Stimulated activated naive CD8-positive, alpha-beta T cell treated with anti-CD3 and anti-CD28 coated beads, Interleukin-15, amount 100 ng/mL, for 72 hours (primary cell): ENCODE measurements at regions not wholly inside any gene's neighbourhood (a gene's known extent, or its start where the extent isn't known, plus 50 kb on each side); places are given as distances from the start of the nearest gene placed in this dataset.

Source experiments
- ATAC-seq: fragments of 150-1000 bp; cut with Tn5 transposase; 2 replicates; pipeline ENCODE4 v1.10.0; 2021; ENCODE audit warnings: mild to moderate bottlenecking, moderate library complexity
- DNase-seq, 2 donors: peaks; one replicate each; pipeline ENCODE4 v3.0.0; 2021 to 2022
- H3K27ac Mint-ChIP-seq, 2 donors: one replicate each; pipeline ENCODE4 v1.8.0; 2022; ENCODE audit warnings: mild to moderate bottlenecking in 2 of 2, mixed read lengths in 2 of 2, moderate library complexity in 2 of 2
- H3K27me3 Mint-ChIP-seq: one replicate; pipeline ENCODE4 v1.8.0; 2022; ENCODE audit warnings: mixed read lengths
- H3K4me1 Mint-ChIP-seq: one replicate; pipeline ENCODE4 v1.8.0; 2022; ENCODE audit warnings: mild to moderate bottlenecking, mixed read lengths
- H3K4me3 Mint-ChIP-seq, 2 donors: one replicate each; pipeline ENCODE4 v1.8.0; 2022; ENCODE audit warnings: mild to moderate bottlenecking in 2 of 2, mixed read lengths in 2 of 2, moderate library complexity in 1 of 2
- H3K9me3 Mint-ChIP-seq, 2 donors: one replicate each; pipeline ENCODE4 v1.8.0; 2022; ENCODE audit warnings: mixed read lengths in 2 of 2

DNA sequence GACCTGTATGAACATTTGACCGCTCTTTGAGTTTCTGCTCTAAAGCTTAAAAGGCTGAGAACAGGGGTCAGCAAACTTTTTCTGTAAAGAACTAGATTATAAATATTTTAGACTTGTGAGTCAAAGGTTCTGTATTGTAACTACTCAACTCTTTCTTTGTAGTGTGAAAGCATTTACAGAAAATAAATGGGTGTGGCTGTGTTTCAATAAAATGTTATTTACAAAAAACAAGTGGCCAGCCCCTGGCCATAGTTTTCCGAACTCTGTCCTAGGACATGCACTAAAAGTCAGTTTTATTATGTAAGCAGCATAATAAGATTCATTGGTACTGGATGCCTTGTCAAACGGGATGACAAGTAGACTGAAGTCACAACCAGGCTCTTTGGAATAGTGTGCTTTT lies 434.9 kb downstream of the ZEB2 start:
- no peaks in the 10 kb centered on the region for H3K27me3 Mint-ChIP-seq
- H3K4me3 Mint-ChIP-seq, result no peak overlapping the region
- DNase-seq (no peak), ATAC-seq (no peak)
- peaks cover 0 to 9% of the 10 kb centered on the region in 2 donors for H3K9me3 Mint-ChIP-seq
- peaks cover 14% of the 10 kb centered on the region for H3K4me1 Mint-ChIP-seq
- no peak overlapping the region for H3K27ac Mint-ChIP-seq

DNA sequence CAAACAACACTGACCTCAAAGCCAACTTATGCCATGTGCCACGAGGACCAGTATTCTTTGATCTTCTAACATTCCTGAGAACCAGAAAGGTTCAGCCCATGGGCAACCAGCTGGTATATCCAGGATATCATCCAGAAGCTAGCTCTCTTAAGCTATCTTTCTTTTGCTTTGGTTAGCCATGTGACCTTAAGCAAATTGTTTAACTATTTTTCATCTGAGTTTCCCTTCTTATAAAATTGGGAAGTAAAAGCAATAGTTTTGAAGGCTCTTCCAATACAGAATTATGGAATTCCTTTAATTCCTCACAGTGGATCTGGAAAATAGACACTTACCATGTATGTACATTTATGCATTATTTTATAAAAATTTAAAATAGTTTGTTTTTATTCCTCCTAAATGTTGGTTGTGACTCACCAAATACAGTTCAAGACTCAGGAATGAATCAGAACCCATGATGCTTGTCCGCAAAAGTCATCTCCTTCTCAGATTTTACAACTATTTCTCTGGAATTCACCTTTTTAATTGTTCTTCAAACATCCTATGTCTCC lies 435.7 kb downstream of the ZEB2 start:
- Mint-ChIP-seq H3K27me3 (no peaks in the 10 kb centered on the region), H3K27ac (no peak overlapping the region), H3K9me3 (peaks cover 0 to 5% of the 10 kb centered on the region in 2 donors), H3K4me1 (peaks cover 14% of the 10 kb centered on the region), H3K4me3 (no peak overlapping the region)
- DNase-seq, result no peak
- no peak for ATAC-seq

DNA sequence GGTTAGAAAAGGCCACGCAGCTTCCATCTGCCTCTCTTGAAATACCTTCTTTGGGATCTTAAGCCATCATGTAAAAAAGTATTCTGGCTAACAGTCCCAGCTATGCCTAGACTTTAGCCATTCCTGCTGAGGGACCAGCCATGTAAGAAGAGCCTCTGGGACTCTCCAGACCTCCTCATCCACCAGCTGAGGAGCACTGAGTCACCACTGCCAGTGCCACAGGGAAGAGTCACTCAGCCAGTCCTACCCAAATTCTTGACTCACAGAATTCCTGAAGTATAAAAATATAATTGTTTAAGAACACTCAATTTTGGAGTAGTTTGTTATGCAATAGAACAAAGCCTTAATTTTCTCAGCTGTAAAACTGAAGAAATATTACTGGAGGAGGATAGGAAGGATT lies 436.7 kb downstream of the ZEB2 start:
- Mint-ChIP-seq H3K27me3 (no peaks in the 10 kb centered on the region), H3K4me1 (peaks cover 14% of the 10 kb centered on the region), H3K27ac (no peak overlapping the region), H3K9me3 (no peaks in the 10 kb centered on the region), H3K4me3 (no peak overlapping the region)
- DNase-seq, result no peak
- ATAC-seq, result no peak

DNA sequence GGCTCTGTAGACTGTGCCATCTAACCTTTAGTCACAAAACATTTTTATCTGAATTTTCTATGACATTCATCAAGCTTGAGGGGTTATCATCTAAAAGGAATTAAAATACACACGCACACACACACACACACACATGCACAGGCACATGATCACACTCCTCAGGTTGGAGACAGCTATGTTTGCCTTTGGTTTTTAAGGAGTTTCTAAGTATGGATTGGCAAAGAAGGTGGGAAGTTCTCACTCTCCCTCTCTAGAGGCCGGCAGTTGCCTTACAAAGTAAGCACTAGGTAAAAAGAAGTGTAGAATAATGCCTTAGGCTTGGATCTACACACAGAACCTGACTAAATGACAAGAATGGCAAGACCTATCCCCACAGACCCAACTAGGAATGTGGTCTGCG lies 437.1 kb downstream of the ZEB2 start:
- no peak for ATAC-seq
- Mint-ChIP-seq H3K4me1 (peaks cover 12% of the 10 kb centered on the region), H3K4me3 (no peak overlapping the region), H3K9me3 (no peaks in the 10 kb centered on the region), H3K27ac (no peak overlapping the region), H3K27me3 (no peaks in the 10 kb centered on the region)
- no peak for DNase-seq

DNA sequence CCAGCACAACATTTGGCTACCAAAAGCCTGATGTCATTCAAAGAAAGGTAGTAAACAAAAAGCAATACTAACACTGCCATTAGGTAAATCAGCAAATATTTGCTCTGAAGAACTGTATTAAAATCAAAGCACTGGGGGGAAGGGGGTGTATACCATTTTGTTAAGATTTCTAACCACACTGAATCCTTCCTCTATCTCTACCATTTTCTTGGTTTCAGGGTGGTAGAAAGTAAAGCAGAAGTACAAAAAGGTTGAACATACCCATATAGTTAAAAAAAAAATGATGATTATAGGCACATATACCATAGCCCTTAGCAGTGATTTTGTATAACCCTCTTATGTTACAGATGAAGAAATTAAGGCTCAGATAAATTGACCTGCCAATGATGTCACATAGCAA lies 437.6 kb downstream of the ZEB2 start:
- ATAC-seq, result no peak
- Mint-ChIP-seq H3K9me3 (no peaks in the 10 kb centered on the region), H3K27me3 (no peaks in the 10 kb centered on the region), H3K4me1 (peaks cover 7% of the 10 kb centered on the region), H3K27ac (no peak overlapping the region), H3K4me3 (no peak overlapping the region)
- DNase-seq, result no peak

DNA sequence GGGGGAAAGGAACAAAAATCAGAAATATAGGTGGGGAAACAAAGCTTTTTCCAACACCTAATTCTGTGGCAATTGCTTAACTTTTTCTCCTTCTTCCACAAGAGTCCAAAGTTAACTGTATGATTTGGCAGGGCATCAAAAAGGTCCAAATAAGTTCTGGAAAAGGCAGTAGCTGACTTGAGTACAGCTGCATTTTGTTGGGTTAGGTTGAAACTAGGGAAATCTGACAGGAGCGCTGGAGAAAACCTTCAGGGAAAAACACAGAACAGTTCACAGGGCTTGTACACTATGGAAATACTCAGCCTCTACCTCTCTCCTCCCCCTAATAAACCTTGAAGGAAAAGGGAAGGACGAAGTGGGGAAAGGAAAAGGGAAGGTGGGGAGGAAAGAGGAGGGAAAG lies 438.6 kb downstream of the ZEB2 start:
- Mint-ChIP-seq H3K4me3 (no peak overlapping the region), H3K27me3 (no peaks in the 10 kb centered on the region), H3K27ac (peak overlapping the region in 1 of 2 donors; percentile 8), H3K9me3 (no peaks in the 10 kb centered on the region), H3K4me1 (no peaks in the 10 kb centered on the region)
- ATAC-seq (no peak), DNase-seq (no peak)

DNA sequence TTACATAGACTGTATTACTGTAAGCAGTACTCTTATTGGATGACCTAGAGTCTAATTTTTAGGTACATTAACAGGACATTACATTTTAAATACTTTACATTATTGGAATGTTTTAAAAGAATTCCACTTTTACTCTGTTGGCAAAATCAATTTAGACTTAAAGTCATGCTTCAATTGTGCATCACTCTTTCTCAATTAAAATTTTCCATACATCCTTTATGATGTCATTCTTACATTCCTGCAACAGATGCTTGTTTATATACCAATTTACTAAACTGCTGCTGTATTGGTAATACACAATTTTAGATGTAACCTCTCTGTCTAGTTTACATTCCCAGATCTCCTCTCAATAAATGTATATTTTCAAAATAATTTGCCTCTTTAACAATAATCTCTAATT lies 440.1 kb downstream of the ZEB2 start:
- DNase-seq, result no peak
- Mint-ChIP-seq H3K9me3 (no peaks in the 10 kb centered on the region), H3K4me3 (no peak overlapping the region), H3K4me1 (no peaks in the 10 kb centered on the region), H3K27ac (no peak overlapping the region), H3K27me3 (no peaks in the 10 kb centered on the region)
- no peak for ATAC-seq

DNA sequence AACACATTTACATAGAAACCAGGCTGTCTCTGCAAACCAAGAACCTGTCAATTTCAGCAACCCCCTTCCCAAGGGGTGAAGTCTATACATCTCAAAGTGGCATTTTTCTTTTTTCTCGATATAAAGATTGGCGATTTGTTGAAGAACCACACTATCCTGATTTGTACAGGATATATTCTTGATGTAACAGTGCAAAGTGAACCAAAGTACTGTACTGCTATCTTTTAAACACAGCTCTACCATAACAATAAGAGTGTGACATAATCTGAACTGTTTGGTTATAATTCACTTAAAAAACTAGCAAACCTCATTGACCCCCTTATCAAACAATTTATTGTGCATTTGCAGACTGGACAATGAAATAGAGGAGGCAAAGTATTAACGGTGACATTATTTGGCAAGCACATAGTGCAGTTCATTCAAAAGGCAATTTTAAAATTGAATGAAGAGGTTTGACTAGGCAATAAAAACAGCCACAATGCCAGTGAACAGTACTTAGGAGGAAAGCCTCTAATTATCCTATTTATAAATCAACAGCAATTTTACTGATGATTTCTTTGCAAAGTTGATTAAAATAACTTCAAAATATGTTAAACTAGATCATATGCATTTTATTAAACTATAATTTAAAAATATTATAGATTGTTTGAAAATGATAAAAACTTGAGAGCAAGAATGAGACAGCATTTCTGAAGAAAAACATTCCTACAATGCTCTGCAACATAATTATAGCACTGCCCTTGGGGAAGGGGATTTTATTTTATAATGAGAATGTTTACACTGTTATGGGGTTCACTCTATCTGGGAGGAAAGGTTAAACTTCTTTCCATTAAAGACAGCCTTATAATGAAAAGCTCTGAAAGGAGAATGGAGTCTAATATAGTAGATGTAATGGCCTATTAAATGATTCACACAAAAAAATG lies 440.9 kb downstream of the ZEB2 start:
- no peak for ATAC-seq
- Mint-ChIP-seq H3K4me1 (no peaks in the 10 kb centered on the region), H3K27ac (no peak overlapping the region), H3K4me3 (no peak overlapping the region), H3K27me3 (no peaks in the 10 kb centered on the region), H3K9me3 (no peaks in the 10 kb centered on the region)
- DNase-seq, result no peak

DNA sequence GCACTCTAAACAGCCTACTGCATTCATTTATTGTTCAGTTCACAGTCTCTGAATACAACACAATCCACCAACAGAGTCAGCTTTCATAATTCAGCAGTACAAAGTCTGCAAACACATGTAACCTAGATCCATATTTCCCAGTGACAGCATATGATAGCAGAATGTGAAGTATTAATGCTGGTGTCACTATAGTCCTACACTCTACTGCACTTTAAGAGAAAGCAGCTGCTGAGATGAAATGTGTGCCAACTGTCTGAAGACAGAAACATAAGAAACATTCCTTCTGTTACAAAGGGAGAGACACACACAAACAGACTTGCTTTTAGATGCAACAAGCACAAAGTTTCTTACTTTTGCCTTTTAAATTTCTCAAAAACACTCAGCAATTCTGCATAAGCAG lies 441.8 kb downstream of the ZEB2 start:
- DNase-seq (no peak), ATAC-seq (no peak)
- H3K27ac Mint-ChIP-seq, result no peak overlapping the region
- H3K9me3 Mint-ChIP-seq, result no peaks in the 10 kb centered on the region
- H3K4me1 Mint-ChIP-seq, result no peaks in the 10 kb centered on the region
- H3K4me3 Mint-ChIP-seq, result no peak overlapping the region
- no peaks in the 10 kb centered on the region for H3K27me3 Mint-ChIP-seq

DNA sequence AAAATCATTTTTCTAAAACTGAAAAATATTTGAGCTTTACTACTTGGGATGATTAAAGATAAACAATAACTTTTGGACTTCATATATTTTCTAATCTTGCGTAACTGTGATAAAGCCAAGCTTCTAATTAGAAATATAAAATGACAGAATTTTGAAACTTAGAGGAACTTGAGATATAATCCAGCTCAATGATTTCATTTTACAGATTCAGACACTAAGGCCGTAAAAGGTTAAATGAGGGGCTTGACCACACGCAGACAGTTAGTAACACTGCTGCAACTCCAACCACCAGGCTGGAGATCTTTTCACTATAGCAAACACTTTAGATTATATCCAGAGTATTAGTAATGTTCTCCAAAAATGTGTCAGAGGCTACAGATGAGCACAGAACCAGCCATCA lies 445.5 kb downstream of the ZEB2 start:
- no peak overlapping the region for H3K27ac Mint-ChIP-seq
- no peaks in the 10 kb centered on the region for H3K27me3 Mint-ChIP-seq
- DNase-seq (no peak), ATAC-seq (no peak)
- H3K9me3 Mint-ChIP-seq, result no peaks in the 10 kb centered on the region
- no peaks in the 10 kb centered on the region for H3K4me1 Mint-ChIP-seq
- no peak overlapping the region for H3K4me3 Mint-ChIP-seq

DNA sequence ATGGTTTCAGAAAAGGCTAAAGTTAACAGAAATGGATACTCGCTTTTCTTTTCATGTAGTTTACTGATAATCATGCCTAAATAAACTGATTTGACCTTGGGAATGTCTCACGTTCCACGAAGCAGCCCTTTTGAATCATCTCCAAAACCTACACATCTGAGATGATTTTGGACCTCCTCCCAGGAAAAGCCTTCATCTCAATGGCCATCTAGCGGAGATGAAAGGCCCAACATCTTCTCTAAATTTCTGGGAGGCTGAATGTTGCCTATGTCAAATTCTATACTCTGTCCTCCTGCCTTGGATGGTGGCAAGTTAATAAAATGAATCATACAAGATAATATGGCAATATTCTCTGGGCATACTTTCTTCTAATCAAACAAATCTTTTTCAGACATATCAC lies 448.5 kb downstream of the ZEB2 start:
- Mint-ChIP-seq H3K27me3 (no peaks in the 10 kb centered on the region), H3K27ac (no peak overlapping the region), H3K4me3 (no peak overlapping the region), H3K9me3 (no peaks in the 10 kb centered on the region), H3K4me1 (no peaks in the 10 kb centered on the region)
- no peak for DNase-seq
- no peak for ATAC-seq

DNA sequence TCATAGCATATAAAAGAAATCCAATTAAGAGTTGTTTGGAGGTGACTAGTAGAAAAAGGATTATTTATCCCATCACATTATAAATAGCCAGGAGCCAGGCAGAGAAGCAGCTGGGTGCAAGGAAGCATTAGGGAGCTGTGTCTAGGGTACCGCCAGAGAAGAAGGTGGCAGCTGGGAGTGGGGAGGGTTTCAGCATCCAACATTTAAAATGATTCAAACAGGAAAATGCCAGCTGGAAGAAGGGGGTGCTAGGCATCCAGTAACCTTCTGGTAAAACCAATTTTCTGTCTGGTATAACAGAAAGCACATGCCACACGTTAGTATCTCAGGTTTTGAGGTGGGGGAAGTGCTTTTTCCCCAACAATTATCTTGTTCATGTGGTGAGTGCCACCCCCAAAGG lies 452.4 kb downstream of the ZEB2 start:
- Mint-ChIP-seq H3K27ac (no peak overlapping the region), H3K4me1 (no peaks in the 10 kb centered on the region), H3K9me3 (no peaks in the 10 kb centered on the region), H3K4me3 (no peak overlapping the region), H3K27me3 (no peaks in the 10 kb centered on the region)
- ATAC-seq (no peak), DNase-seq (no peak)

DNA sequence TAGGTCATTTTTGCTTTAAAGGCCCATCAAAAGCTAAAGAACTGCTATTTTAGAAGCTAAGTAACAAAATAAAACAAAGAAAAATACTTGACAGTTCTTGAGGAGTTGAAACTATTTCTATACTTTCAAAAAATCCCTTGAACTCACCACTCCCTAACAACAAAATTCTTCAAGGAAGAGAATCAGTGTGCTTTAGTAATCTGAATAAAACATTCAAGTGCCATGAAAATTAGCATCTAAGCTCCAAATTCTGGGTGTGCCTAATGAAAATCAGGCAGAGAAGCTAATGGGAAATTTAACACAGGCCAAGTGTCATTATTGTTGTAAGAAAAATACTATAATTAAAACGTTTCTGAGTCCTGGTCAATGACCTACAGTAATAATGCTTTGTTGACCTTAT lies 456.3 kb downstream of the ZEB2 start:
- Mint-ChIP-seq H3K27ac (no peak overlapping the region), H3K27me3 (no peaks in the 10 kb centered on the region), H3K9me3 (no peaks in the 10 kb centered on the region), H3K4me1 (no peaks in the 10 kb centered on the region), H3K4me3 (no peak overlapping the region)
- DNase-seq, result no peak
- no peak for ATAC-seq

DNA sequence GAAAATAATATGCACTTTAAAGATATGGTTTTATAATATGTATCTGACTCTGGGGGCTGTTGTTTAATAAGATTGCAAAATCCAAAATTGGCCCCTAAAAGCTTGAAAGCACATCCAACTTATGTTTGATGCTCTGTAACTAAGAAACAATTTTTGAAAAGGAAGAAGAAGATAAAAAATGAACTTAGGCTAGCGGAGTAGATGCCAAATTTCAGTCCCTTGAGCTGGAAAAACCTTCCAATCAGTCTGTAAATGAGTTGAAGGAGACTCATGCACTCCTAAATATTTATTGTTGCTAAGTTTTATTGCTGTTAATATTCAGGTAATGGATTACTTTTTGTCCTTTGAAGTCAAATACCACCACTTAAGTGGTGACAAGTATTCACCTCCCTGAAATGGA lies 465.0 kb downstream of the ZEB2 start:
- Mint-ChIP-seq H3K27ac (no peak overlapping the region), H3K27me3 (no peaks in the 10 kb centered on the region), H3K4me1 (no peaks in the 10 kb centered on the region), H3K9me3 (no peaks in the 10 kb centered on the region), H3K4me3 (no peak overlapping the region)
- DNase-seq (no peak), ATAC-seq (no peak)

DNA sequence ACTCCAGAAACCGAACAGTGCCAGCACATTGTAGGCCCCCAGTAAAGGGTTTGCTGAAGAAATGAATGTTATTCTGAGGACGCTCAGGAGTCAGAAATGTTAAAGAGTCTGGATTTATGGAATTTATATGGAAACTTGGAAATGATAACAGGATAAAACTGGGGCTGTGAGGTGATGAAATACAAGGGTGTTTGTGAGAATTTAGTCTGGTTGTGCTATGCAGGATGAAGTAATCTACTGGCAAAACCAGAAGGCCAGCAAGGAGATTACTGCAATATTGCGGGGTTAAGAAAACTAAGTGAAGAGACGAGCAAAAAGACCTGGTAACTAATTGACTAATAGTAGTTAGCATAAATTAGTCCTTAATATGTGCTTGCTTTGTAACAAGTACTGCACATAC lies 467.8 kb downstream of the ZEB2 start:
- Mint-ChIP-seq H3K27me3 (no peaks in the 10 kb centered on the region), H3K27ac (no peak overlapping the region), H3K9me3 (no peaks in the 10 kb centered on the region), H3K4me1 (no peaks in the 10 kb centered on the region), H3K4me3 (no peak overlapping the region)
- ATAC-seq (no peak), DNase-seq (no peak)

DNA sequence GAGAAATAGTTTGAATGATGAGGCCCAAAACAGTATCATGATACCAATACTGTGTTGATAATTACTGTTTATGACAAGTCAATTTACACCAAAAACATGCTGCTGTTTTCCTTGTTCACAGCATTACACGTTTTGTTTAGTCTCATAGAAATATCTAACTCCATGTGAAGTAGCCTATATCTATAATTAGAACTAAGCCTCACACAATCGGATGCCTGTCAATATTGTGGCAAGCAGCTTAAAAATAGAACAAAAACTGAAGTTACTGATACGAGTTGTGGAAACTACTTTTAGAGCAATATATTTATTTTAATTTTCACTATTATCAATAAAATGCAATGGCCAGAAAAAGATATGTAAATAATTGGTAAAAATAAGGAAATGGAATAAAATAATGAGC lies 470.8 kb downstream of the ZEB2 start:
- Mint-ChIP-seq H3K4me1 (no peaks in the 10 kb centered on the region), H3K27me3 (no peaks in the 10 kb centered on the region), H3K27ac (no peak overlapping the region), H3K4me3 (no peak overlapping the region), H3K9me3 (no peaks in the 10 kb centered on the region)
- ATAC-seq (no peak), DNase-seq (no peak)

DNA sequence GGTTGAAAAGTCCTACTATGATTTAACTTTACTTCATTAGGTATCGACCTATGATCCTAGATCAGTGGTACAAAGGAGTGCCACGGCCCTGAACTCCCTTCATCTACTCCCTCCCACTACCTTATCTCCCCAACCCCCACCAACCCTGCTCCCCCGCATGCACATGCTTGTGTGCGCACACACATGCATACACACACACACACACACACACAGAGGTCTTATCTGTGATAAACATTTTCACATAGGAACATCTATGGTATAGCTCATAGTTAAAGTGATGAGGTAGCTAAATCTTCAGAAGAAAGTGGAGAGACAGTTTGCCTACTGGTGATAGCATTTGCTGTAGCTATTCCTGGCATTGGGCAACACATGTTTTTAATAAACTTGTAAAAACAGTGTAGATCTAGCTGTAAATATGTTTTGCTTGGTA lies 471.3 kb downstream of the ZEB2 start:
- H3K4me3 Mint-ChIP-seq, result no peak overlapping the region
- no peaks in the 10 kb centered on the region for H3K9me3 Mint-ChIP-seq
- ATAC-seq (no peak), DNase-seq (no peak)
- no peaks in the 10 kb centered on the region for H3K27me3 Mint-ChIP-seq
- no peaks in the 10 kb centered on the region for H3K4me1 Mint-ChIP-seq
- no peak overlapping the region for H3K27ac Mint-ChIP-seq
